B cell (primary cell): ENCODE measurements at regions not wholly inside any gene's neighbourhood (a gene's known extent, or its start where the extent isn't known, plus 50 kb on each side); places are given as distances from the start of the nearest gene placed in this dataset.

Experiments used
- ATAC-seq: fragments of 200-7000 bp; cut with Tn5 transposase; one replicate; pipeline ENCODE4 v1.10.0; 2021; ENCODE audit warnings: low read depth, mild to moderate bottlenecking, moderate number of reproducible peaks, moderate library complexity
- CTCF ChIA-PET: fragments of 350-600 bp; sonication (Branson Sonifier 250); formaldehyde crosslinking; loops from one replicate; lab custom pipeline; 2021; ENCODE audit warnings: antibody characterized with exemption, inconsistent platforms; lab: Charles Lee
- POLR2A ChIA-PET: fragments of 350-600 bp; sonication (Branson Sonifier 250); formaldehyde crosslinking; loops from one replicate; lab custom pipeline; 2021; ENCODE audit warnings: antibody characterized with exemption; lab: Charles Lee
- DNase-seq: peaks from one replicate; pipeline ENCODE4 v3.0.0; 2013
- H2AFZ ChIP-seq: 2 replicates; pipeline ENCODE4 v1.6.1; 2012; ENCODE audit warnings: mild to moderate bottlenecking, low read depth, low read length; ENCODE audit not compliant: insufficient read depth, poor library complexity, severe bottlenecking
- H3K27ac ChIP-seq, 2 donors: 1 replicate in 1 of 2; 2 replicates in 1 of 2; pipeline ENCODE4 v1.5.1; 2012 to 2013; ENCODE audit warnings: low read length in 2 of 2, mild to moderate bottlenecking in 2 of 2, moderate library complexity in 1 of 2
- H3K27me3 ChIP-seq, 4 experiments: fragments of 200-600 bp in 1 of 4; sonication (generic) in 1 of 4; replicated peaks in 1 of 4; 1 replicate in 2 of 4; 2 replicates in 2 of 4; pipeline versions ENCODE4 v1.6.1 to v1.7.0; 2013 to 2016; ENCODE audit warnings: low read length in 3 of 4, mild to moderate bottlenecking in 2 of 4, mixed read lengths in 1 of 4, moderate library complexity in 1 of 4; ENCODE audit not compliant: insufficient read depth in 4 of 4, control insufficient read depth in 3 of 4; ENCODE audit errors: control extremely low read depth in 1 of 4
- H3K36me3 ChIP-seq, 2 experiments: replicated peaks in 1 of 2; 1 replicate in 1 of 2; 2 replicates in 1 of 2; pipeline versions ENCODE4 v1.6.1 to v1.7.1; 2013; ENCODE audit warnings: low read length in 1 of 2; ENCODE audit not compliant: insufficient read depth in 2 of 2, control insufficient read depth in 1 of 2; ENCODE audit errors: control extremely low read depth in 1 of 2, extremely low read depth in 1 of 2
- H3K4me1 ChIP-seq, 2 donors: fragments of 200-600 bp in 1 of 2; sonication (generic) in 1 of 2; 1 replicate in 1 of 2; 2 replicates in 1 of 2; pipeline versions ENCODE4 v1.5.1 to v1.6.1; 2013 to 2017; ENCODE audit warnings: low read length in 2 of 2; ENCODE audit not compliant: control insufficient read depth in 2 of 2, insufficient read depth in 2 of 2
- H3K4me2 ChIP-seq: replicated peaks from 2 replicates; pipeline ENCODE3; 2012; ENCODE audit warnings: mild to moderate bottlenecking, low read depth, low read length; ENCODE audit not compliant: poor library complexity, severe bottlenecking
- H3K4me3 ChIP-seq, 5 experiments: fragments of 200-600 bp in 1 of 5; sonication (generic) in 1 of 5; 1 replicate in 3 of 5; 2 replicates in 2 of 5; pipeline versions ENCODE4 v1.5.1 to v1.7.0; 2011 to 2016; ENCODE audit warnings: low read length in 4 of 5, mild to moderate bottlenecking in 4 of 5, low read depth in 2 of 5, control low read depth in 1 of 5, moderate library complexity in 1 of 5; ENCODE audit not compliant: insufficient read depth in 1 of 5; ENCODE audit errors: control extremely low read depth in 1 of 5, extremely low read depth in 1 of 5
- H3K79me2 ChIP-seq: fragments of 200-600 bp; sonication (generic); one replicate; pipeline ENCODE4 v1.6.0; 2016; ENCODE audit warnings: low read length; ENCODE audit not compliant: control insufficient read depth, insufficient read depth
- H3K9ac ChIP-seq: fragments of 200-600 bp; sonication (generic); 2 replicates; pipeline ENCODE4 v1.6.1; 2017; ENCODE audit warnings: mild to moderate bottlenecking, low read length, moderate library complexity
- H3K9me3 ChIP-seq, 3 donors: one replicate each; pipeline versions ENCODE4 v1.6.1 to v1.7.1; 2013; ENCODE audit warnings: low read length in 2 of 3; ENCODE audit not compliant: control insufficient read depth in 2 of 3, insufficient read depth in 1 of 3; ENCODE audit errors: control extremely low read depth in 1 of 3
- H4K20me1 ChIP-seq: 2 replicates; pipeline ENCODE4 v1.6.0; 2012; ENCODE audit warnings: mild to moderate bottlenecking, low read length; ENCODE audit not compliant: insufficient read depth, control insufficient read depth, poor library complexity, severe bottlenecking
- H3K27ac Mint-ChIP-seq: one replicate; pipeline ENCODE4 v1.8.0; 2021; ENCODE audit warnings: mixed read lengths
- H3K27me3 Mint-ChIP-seq: one replicate; pipeline ENCODE4 v1.8.0; 2021; ENCODE audit warnings: mixed read lengths
- H3K4me1 Mint-ChIP-seq: one replicate; pipeline ENCODE4 v1.8.0; 2021; ENCODE audit warnings: mixed read lengths
- H3K4me3 Mint-ChIP-seq: one replicate; pipeline ENCODE4 v1.8.0; 2021; ENCODE audit warnings: mixed read lengths
- H3K9me3 Mint-ChIP-seq: one replicate; pipeline ENCODE4 v1.8.0; 2022; ENCODE audit warnings: mixed read lengths; ENCODE audit not compliant: insufficient read depth
- CTCF ChIP-seq: fragments of 200-600 bp; IDR thresholded peaks from one replicate; pipeline ENCODE4 v1.8.0; 2022; ENCODE audit warnings: antibody characterized with exemption, mild to moderate bottlenecking
- EZH2 ChIP-seq: IDR thresholded peaks from 2 replicates; pipeline ENCODE4 v1.6.1; 2012; ENCODE audit warnings: borderline replicate concordance, low read depth, mild to moderate bottlenecking, moderate library complexity, low read length; ENCODE audit not compliant: insufficient read depth, poor library complexity, severe bottlenecking
- WGBS: methylation state at CpG from one replicate; pipeline ENCODE4 v1.1.5; 2013; ENCODE audit warnings: missing lambda C conversion rate; ENCODE audit not compliant: insufficient coverage; 5-methylcytosine and 5-hydroxymethylcytosine counted together
- intact Hi-C: fragments of 100-400 bp; cut with micrococcal nuclease; formaldehyde crosslinking; loops from one replicate; pipeline ENCODE4 v1.10.0; 2022

- POLR2A ChIA-PET = no interaction called here
- no peak overlapping the region for H3K4me2 ChIP-seq
- no peaks in the 10 kb centered on the region for H3K4me1 ChIP-seq
- H3K9me3 Mint-ChIP-seq = no peaks in the 10 kb centered on the region
- H3K27ac Mint-ChIP-seq = no peak overlapping the region
- H3K9ac ChIP-seq = no peak overlapping the region
- no peaks in the 10 kb centered on the region for H3K79me2 ChIP-seq
- H3K27me3 ChIP-seq = no peaks in the 10 kb centered on the region
- H3K4me1 Mint-ChIP-seq = no peaks in the 10 kb centered on the region
- H3K4me3 ChIP-seq = no peak overlapping the region
- H3K27me3 Mint-ChIP-seq = no peaks in the 10 kb centered on the region
- H3K9me3 ChIP-seq = peaks cover 0 to 3% (median 0%) of the 10 kb centered on the region in 3 donors
- DNase-seq (no peak), ATAC-seq (no peak)
- H2AFZ ChIP-seq = no peak overlapping the region
- H3K4me3 Mint-ChIP-seq = no peak overlapping the region
- CTCF ChIA-PET = no interaction called here
- intact Hi-C loops = no loop called here
- no peaks in the 10 kb centered on the region for H4K20me1 ChIP-seq
- H3K27ac ChIP-seq = no peak overlapping the region
- TF ChIP-seq EZH2 (no peak), CTCF (no peak)
- WGBS = no CpG with 5 or more reads among the region's 1 CpG
- H3K36me3 ChIP-seq = no peaks in the 10 kb centered on the region
These were observed 272.1 kb upstream of the RND3 start for GRCh38 chr2:150759531-150759930.

GRCh38 chr2:150759106-150759505 is 271.6 kb upstream of the RND3 start:
- H3K4me3 Mint-ChIP-seq = no peak overlapping the region
- no peaks in the 10 kb centered on the region for H3K36me3 ChIP-seq
- H3K4me3 ChIP-seq = no peak overlapping the region
- H3K27me3 Mint-ChIP-seq = no peaks in the 10 kb centered on the region
- H3K79me2 ChIP-seq = no peaks in the 10 kb centered on the region
- no peak overlapping the region for H3K9ac ChIP-seq
- intact Hi-C loops = no loop called here
- no peaks in the 10 kb centered on the region for H4K20me1 ChIP-seq
- H3K4me2 ChIP-seq = no peak overlapping the region
- no peaks in the 10 kb centered on the region for H3K4me1 ChIP-seq
- no CpG with 5 or more reads among the region's 3 CpGs for WGBS
- no peak for TF ChIP-seq EZH2
- no peak for TF ChIP-seq CTCF
- H3K27ac Mint-ChIP-seq = no peak overlapping the region
- ChIA-PET POLR2A (no interaction called here), CTCF (no interaction called here)
- no peaks in the 10 kb centered on the region for H3K4me1 Mint-ChIP-seq
- H2AFZ ChIP-seq = no peak overlapping the region
- no peak overlapping the region for H3K27ac ChIP-seq
- H3K27me3 ChIP-seq = no peaks in the 10 kb centered on the region
- DNase-seq (no peak), ATAC-seq (no peak)
- H3K9me3 Mint-ChIP-seq = no peaks in the 10 kb centered on the region
- peaks cover 0 to 3% (median 0%) of the 10 kb centered on the region in 3 donors for H3K9me3 ChIP-seq
